Spinal cord (tissue), 9 donors: ENCODE measurements at regions not wholly inside any gene's neighbourhood (a gene's known extent, or its start where the extent isn't known, plus 50 kb on each side); places are given as distances from the start of the nearest gene placed in this dataset.

Source experiments
- DNase-seq, 6 donors: peaks; one replicate each; pipeline versions ENCODE4 v3.0.0 to v3.0.0-alpha.2; 2013 to 2015; ENCODE audit warnings: low spot score in 6 of 6, low read depth in 4 of 6
- H3K27ac ChIP-seq: one replicate; pipeline ENCODE4 v1.5.1; 2013; ENCODE audit warnings: low read depth, low read length, control low read depth
- H3K27me3 ChIP-seq: one replicate; pipeline ENCODE4 v1.6.1; 2013; ENCODE audit warnings: low read length; ENCODE audit not compliant: control insufficient read depth, insufficient read depth
- H3K36me3 ChIP-seq: one replicate; pipeline ENCODE4 v1.6.1; 2013; ENCODE audit warnings: low read length; ENCODE audit not compliant: control insufficient read depth, insufficient read depth
- H3K4me1 ChIP-seq: one replicate; pipeline ENCODE4 v1.6.1; 2013; ENCODE audit warnings: low read length; ENCODE audit not compliant: control insufficient read depth, insufficient read depth
- H3K4me3 ChIP-seq: one replicate; pipeline ENCODE4 v1.5.1; 2013; ENCODE audit warnings: low read depth, low read length, control low read depth
- H3K9me3 ChIP-seq: one replicate; pipeline ENCODE4 v1.6.1; 2013; ENCODE audit warnings: low read length; ENCODE audit not compliant: control insufficient read depth, insufficient read depth
- WGBS: methylation state at CpG from one replicate; pipeline ENCODE4 v1.1.5; 2013; ENCODE audit warnings: missing lambda C conversion rate; ENCODE audit not compliant: insufficient coverage; 5-methylcytosine and 5-hydroxymethylcytosine counted together
- donor health status: healthy.

GRCh38 chr6:169866668-169867521 lies 115.5 kb downstream of the ERMARD start:
- Histone ChIP-seq H3K4me3 (no peak overlapping the region), H3K27me3 (no peaks in the 10 kb centered on the region), H3K4me1 (peaks cover 24% of the 10 kb centered on the region), H3K9me3 (no peaks in the 10 kb centered on the region), H3K27ac (no peak overlapping the region), H3K36me3 (no peaks in the 10 kb centered on the region)
- DNase-seq = no peak
- 94% methylated on average over 15 of the region's 18 CpGs for WGBS

- WGBS = 66% methylated on average over 5 of the region's 10 CpGs
- peaks cover 29% of the 10 kb centered on the region for H3K4me1 ChIP-seq
- no peaks in the 10 kb centered on the region for H3K27me3 ChIP-seq
- no peak overlapping the region for H3K27ac ChIP-seq
- no peak for DNase-seq
- no peak overlapping the region for H3K4me3 ChIP-seq
- no peaks in the 10 kb centered on the region for H3K36me3 ChIP-seq
- no peaks in the 10 kb centered on the region for H3K9me3 ChIP-seq
These were observed 114.7 kb downstream of the ERMARD start for GRCh38 chr6:169866140-169866534.

DNA sequence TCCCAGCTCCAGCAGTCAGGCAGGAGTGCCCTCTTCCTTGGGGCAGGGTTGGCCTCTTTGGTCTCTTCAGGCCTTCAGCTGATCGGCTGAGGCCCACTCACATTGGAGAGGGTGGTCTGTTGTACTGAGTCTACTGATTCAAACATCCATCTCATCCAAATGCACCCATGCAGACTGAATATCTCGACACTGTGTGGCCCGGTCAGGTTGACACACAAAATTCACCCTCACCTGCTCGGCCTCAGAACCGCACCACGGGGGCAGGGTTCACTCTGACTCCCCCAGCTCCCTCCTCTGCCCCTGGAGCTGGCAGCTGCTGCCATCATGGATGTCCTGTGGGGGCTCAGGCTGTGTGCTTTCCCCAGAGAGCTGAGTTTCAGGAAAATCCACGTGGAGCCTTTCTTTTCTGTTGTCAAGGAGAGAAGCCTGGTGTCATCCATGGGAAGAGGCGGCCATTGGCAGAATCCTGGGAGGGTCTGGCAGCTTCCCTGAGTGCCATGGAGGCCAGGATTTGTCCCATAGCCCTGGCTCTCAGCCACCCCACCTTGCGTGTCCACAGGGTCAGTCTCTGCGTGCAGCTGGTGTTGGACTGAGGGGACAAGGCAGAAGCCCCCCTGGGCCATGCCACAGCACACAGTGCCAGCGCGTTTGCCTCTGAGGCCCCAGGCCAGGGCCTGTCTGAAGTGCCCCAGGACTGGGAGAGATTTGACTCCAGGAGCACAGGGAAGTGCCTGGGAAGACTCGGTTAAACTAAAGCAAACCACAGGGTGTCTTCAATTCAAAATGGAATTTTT lies 114.1 kb downstream of the ERMARD start:
- H3K4me3 ChIP-seq = no peak overlapping the region
- peaks cover 29% of the 10 kb centered on the region for H3K4me1 ChIP-seq
- no peak overlapping the region for H3K27ac ChIP-seq
- no peak for DNase-seq
- no peaks in the 10 kb centered on the region for H3K36me3 ChIP-seq
- 73% methylated on average over 12 of the region's 13 CpGs for WGBS
- no peaks in the 10 kb centered on the region for H3K27me3 ChIP-seq
- no peaks in the 10 kb centered on the region for H3K9me3 ChIP-seq

DNA sequence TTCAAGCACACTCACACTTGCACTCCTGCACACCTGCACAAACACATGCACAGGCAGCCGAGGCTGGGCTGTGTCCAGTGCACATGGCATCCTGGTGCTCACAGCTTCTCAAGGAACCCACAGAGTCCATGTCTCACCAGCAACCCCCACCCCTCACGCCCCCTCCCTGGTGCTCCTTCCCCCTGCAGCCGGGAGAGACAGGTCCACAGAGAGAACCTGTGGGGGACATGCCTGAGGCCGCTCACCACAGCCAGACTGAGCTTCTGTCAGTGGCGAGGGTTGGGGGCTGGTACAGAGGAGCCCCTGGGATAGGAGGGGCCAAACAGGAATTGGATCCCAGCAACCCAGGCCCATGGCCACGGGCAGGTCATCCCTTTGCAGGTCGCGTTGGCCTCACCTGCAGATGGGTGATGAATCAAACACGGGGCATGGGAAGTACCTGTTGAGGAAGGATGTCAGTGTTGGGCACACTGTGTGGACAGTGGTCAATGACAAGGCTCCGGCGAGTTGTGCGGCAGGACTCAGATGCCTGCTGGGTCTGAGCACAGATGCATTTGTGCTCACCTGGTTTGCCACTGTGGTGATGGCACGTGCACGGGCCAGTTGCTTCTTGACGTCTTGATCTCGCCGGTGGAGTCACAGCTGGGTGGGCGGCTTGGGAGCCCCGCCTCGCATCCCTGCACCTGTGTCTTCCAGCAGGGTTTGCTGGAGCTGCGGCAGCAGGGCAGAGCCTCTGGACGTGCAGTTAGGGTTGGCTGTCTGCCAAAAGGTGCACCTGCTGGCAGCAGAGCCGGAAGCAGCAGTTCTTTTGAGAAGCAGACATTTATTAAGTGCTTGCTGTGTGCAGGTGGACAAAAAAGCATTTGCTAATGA lies 113.0 kb downstream of the ERMARD start:
- peak in 1 of 6 donors; percentile 59 for DNase-seq
- H3K4me1 ChIP-seq = peaks cover 29% of the 10 kb centered on the region
- no peaks in the 10 kb centered on the region for H3K36me3 ChIP-seq
- H3K4me3 ChIP-seq = no peak overlapping the region
- no peaks in the 10 kb centered on the region for H3K27me3 ChIP-seq
- H3K9me3 ChIP-seq = no peaks in the 10 kb centered on the region
- no peak overlapping the region for H3K27ac ChIP-seq
- WGBS = 84% methylated on average over 20 of the region's 23 CpGs

DNA sequence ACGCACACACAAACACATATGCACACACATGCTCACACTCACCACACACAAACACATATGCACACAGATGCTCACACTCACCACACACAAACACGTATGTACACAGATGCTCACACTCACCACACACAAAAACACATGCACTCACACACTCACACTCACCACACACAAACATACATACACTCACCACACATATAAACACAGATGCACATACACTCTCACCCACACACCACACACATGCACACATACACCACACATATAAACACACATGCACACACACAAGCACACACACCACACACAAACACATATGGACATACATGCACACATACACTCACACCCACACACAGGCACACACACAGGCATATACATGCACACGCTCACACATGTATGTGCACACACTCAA lies 112.3 kb downstream of the ERMARD start:
- Histone ChIP-seq H3K27me3 (no peaks in the 10 kb centered on the region), H3K9me3 (no peaks in the 10 kb centered on the region), H3K4me1 (peaks cover 29% of the 10 kb centered on the region), H3K4me3 (no peak overlapping the region), H3K36me3 (no peaks in the 10 kb centered on the region), H3K27ac (no peak overlapping the region)
- no peak for DNase-seq
- WGBS = 100% methylated on average over 3 of the region's 3 CpGs

GRCh38 chr6:169862892-169863525 lies 111.6 kb downstream of the ERMARD start:
- H3K4me3 ChIP-seq = no peak overlapping the region
- no peaks in the 10 kb centered on the region for H3K27me3 ChIP-seq
- H3K27ac ChIP-seq = no peak overlapping the region
- peaks cover 23% of the 10 kb centered on the region for H3K4me1 ChIP-seq
- DNase-seq = no peak
- peaks cover under 1% of the 10 kb centered on the region for H3K9me3 ChIP-seq
- 91% methylated on average over 15 of the region's 20 CpGs for WGBS
- H3K36me3 ChIP-seq = no peaks in the 10 kb centered on the region

- DNase-seq = peak in 1 of 6 donors; percentile 19
- Histone ChIP-seq H3K27me3 (no peaks in the 10 kb centered on the region), H3K9me3 (peaks cover 7% of the 10 kb centered on the region), H3K4me1 (peaks cover 23% of the 10 kb centered on the region), H3K36me3 (no peaks in the 10 kb centered on the region), H3K4me3 (no peak overlapping the region), H3K27ac (no peak overlapping the region)
- WGBS = 65% methylated on average over 11 of the region's 17 CpGs
These were observed 110.8 kb downstream of the ERMARD start for GRCh38 chr6:169862043-169862891.

DNA sequence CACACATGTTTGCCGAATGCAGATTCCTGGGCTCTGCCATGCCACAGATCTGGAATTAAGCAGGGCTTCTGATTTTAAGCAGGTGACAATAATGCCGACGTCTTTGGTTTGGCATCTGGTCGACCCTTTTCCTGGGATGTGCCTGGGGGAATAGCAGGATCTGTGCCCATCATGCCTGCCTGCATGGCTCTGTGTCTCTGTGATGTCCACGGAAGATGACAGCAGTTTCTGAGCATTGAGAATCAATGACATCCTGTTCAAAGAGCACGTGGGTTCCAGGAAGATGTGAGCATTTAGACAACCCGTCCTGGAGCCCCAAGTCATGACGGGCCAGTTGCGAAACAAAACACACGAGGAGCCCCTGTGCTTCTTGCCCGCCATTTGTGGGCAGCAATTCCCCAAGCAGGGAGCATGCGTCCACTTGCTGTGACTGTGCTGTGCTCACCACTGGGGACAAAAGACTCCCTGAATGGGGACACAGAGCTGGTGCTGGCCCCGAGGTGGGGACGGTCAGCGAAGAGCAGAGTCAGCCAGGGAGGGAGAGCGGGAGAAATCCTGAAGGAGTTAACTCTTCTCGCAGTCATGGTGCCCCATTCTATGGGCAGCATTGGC lies 110.1 kb downstream of the ERMARD start:
- Histone ChIP-seq H3K27me3 (no peaks in the 10 kb centered on the region), H3K4me3 (no peak overlapping the region), H3K9me3 (peaks cover 9% of the 10 kb centered on the region), H3K27ac (no peak overlapping the region), H3K36me3 (no peaks in the 10 kb centered on the region), H3K4me1 (peaks cover 23% of the 10 kb centered on the region)
- no peak for DNase-seq
- 73% methylated on average over 17 of the region's 17 CpGs for WGBS
